ENCODE measurements at regions not wholly inside any gene's neighbourhood (a gene's known extent, or its start where the extent isn't known, plus 50 kb on each side); places are given as distances from the start of the nearest gene placed in this dataset.
"Not testable (repeated sequence)": the region's sequence is repeated elsewhere in the genome, so short reads cannot be mapped to it uniquely, and the experiment has no call there.

DNA sequence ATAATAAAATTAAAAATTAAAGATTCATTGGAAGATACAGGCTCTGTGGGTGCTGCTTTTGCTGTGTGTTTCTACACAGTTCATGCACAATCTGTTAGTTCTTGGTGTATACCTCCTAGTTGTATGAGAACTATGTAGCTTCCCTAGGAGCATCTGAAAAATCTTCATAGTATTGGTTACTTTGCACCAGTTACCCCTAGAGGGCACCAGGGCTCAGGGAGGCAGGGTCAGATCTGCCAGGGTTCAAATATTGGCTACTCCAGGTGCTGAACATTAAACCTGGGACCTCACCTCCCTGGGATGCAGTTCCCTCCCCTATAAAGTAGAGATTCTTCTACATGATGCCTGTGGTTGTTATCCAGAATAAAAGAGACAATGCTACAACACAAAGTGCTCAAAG, 583.0 kb upstream of the CDH11 start:
- DNase-seq: no peak

DNA sequence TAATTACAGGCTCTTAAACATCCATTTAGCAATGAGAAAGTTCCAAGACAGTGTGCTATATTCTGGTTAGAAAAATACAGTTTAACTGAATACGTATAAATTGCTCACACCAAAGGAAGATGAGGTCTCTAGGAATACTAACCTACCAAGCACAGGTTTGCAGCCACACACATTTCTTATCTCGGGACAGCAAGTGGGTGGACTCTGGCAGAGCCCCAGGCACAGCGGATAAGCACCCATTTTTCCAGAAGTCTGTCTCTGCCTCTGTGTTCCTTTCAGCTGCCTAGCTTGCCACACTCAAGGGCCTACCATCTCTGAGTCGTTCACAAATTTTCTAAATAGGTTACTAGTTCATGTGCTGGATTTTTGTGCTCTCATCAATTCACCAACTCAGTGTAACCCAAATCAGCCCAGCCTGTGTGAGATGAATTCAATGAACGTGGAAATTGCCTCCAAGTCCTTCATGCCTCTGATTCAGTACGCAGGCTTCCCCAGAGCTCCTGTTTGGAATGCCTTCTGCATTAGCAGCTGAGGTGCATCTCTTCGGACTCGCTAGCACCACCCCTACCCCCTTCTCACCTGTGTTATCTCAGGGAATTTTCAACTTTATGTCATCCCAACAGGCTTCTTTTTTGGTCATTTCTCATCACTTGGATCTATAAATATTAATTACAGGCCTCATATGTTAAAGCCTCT, 581.0 kb upstream of the CDH11 start:
- no peak for DNase-seq

DNA sequence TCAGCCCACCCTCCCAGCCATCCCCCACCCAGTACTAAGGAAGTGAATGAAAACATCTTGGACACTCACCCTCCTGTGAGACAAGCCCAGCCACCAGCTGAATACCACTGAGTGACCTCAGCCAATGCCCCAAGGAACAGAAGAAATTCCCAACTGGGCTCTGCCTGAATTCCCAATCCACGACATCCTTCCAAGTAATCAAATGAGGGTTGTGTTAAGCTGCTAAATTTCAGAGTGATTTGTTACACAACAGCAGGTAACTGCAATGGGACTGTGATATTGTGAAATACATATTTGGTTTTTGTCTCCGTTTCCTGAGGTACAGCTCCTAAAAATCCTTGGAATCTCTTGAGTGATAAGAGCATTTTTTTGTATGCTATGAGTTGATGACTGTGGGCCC, 578.7 kb upstream of the CDH11 start:
- no peak for DNase-seq

DNA sequence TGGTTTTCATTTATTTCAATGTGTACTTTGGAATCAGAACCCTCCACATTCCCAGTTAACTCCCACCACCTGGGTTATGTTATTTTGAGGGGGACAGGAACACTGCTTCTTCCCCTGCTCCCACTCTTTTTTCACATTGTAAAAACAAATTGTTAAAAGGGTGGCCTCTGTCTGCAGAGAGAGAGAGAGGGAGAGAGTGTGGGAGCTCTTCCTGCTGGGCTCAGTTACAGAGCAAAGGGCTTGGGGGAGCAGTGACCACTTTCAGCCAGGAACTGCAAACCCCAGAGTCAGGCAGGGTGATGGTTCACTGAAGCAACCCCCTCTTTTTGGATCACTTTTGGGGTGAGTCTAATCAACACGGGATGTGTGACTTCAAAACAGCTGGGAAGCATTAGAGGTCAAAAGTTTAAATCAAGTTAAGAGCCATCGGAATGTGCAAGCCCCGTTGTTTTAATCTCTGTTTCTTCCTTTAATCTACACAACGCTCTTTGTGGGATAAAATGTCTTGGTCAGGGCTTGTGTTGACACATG, 577.0 kb upstream of the CDH11 start:
- no peak for DNase-seq

DNA sequence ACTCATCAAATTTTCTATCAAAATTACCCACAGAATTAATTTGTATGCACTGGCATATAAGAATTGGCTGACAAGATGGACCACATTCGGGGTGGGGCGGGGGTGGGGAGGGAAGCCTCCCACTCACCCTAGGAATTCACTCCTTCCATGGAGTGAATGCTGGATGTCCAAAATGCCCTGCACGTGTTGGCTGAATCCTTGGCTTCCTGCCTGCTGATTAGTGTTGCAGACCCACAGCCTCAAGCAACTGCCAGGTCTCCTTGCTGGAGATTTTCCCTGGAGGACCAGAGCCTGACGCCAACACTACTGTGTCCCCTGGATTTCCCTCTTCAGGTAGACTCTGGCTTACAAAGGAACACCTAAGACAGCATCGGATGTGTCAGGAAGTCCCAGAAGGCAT, 575.7 kb upstream of the CDH11 start:
- no peak for DNase-seq

DNA sequence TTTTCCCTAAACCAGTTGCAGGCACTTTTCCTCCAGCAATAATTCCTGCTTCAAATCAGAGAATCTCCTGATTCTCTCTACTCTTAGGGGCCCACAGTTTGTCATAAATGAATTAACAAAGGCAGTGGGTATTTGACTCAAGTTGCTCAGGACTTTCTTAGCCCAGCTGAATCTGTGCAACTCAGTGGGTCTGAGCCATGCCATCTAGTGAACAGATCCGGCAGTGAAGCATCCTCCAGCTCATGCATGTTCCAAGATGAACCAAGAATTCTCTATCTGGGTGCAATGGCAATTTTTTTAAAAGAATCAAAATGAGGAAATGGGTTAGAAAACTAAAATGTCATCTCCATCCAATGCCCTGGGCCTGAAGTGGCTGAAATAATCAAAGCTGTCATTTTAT, 575.2 kb upstream of the CDH11 start:
- DNase-seq: no peak

DNA sequence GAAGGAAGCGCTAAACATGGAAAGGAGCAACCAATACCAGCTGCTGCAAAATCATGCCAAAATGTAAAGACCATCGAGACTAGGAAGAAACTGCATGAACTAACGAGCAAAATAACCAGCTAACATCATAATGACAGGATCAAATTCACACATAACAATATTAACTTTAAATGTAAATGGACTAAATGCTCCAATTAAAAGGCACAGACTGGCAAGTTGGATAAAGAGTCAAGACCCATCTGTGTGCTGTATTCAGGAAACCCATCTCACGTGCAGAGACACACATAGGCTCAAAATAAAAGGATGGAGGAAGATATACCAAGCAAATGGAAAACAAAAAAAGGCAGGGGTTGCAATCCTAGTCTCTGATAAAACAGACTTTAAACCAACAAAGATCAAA, 570.0 kb upstream of the CDH11 start:
- not testable (repeated sequence) for DNase-seq

DNA sequence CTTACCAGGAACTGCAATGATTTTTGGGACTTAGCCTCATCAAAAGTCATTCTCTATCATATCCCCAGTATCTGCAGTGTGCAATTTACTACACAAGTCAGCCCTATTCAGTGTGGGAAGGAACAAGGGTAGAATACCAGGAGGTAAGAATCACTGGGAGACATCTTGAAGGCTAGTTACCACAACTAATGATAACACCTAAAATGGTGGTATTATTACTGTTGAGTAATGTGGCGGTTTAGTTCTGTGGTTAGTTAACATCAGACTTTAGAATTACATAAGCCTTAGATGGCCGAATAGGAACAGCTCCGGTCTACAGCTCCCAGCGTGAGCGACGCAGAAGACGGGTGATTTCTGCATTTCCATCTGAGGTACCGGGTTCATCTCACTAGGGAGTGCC, 567.9 kb upstream of the CDH11 start:
- DNase-seq: no peak

DNA sequence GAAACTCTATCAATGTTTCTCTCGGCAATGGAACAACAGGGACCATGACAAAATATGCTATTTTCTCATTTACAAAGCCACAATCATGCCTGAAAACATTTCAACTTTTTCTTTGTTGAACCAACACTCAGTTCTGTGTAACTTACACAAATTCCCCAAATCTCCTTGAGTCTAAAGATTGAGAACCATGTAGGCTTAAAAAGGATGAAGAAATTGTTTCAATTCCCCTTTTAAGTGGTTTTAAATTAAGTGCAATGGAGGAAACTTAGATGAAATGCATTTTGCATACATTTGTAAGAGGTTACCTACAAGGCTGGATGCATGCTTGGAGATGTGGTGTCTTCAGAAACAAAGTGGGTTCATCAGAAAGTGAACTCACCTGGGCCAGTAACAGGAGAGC, 566.4 kb upstream of the CDH11 start:
- no peak for DNase-seq

DNA sequence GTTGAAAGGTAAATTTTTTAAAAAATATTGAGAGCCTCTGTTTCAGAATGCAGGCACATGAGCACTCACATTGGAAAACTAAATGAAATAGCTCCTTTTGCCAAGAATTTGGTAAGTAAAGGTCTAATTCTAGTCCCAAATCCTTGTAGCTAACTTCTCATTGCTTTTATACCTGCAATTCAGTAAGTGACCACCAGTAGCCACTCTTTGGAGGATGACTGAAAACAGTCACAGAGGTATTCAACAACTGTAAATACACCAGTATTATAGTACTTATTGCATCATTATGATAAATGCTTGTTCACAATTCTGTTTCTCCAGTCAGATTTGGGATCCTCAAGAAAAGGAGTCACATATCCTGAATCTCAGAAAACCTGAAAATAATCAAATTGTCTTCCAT, 562.4 kb upstream of the CDH11 start:
- no peak for DNase-seq

DNA sequence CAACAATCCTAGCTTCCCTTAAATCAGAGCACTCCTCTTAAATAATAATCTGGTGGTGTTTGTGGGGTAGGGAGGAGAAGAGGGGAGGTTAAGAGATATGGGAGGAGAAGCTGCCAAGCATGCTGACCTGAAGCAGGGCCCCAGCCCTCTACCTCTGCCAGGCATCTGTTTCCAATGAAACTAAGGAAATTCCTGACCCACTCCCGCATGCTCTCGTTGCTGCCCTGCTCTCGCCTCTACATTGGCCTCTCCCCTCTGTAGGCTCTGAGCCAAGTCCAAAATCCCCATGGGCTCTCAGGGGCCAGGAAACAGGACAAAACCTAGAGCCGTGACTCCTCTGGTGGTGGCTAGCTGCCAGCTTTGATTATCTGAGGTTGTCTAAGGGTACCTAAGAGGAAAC, 559.5 kb upstream of the CDH11 start:
- DNase-seq: no peak

DNA sequence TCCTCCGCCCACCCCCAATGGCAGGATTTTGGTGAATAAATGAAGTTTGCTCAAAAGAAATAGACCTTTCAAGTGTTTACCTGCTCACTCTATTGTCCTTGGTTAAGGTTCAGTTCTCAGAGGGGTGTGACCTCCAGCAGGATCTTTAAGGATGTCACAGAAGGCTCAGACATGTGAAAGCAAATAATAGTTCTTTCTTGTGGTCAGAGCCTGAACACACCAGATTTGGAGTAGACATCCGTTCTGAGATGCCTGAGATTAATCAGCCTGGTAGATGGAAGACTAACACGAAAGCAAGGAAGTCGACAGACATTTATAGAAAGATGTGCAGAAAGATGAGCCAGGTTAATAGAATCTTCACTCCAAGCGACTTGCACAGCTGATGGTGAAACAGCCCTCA, 557.9 kb upstream of the CDH11 start:
- no peak for DNase-seq

DNA sequence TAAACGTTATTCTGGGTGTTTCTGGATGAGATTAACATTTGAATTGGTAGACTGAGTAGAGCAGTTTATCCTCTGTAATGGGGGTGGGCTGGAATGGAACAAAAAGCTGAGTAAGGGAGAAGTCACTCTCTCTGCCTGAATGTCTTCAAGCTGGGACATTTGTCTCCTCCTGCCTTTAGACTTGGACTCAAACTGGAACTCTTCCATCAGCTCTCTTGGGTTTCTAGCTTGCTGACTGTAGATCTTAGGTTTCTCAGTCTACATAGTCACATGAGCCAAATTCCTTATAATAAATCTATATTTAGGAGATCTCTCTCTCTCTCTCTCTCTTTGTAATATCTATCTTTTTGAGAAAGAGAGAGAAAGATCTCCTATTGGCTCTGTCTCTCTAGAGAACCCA, 553.3 kb upstream of the CDH11 start:
- no peak for DNase-seq

DNA sequence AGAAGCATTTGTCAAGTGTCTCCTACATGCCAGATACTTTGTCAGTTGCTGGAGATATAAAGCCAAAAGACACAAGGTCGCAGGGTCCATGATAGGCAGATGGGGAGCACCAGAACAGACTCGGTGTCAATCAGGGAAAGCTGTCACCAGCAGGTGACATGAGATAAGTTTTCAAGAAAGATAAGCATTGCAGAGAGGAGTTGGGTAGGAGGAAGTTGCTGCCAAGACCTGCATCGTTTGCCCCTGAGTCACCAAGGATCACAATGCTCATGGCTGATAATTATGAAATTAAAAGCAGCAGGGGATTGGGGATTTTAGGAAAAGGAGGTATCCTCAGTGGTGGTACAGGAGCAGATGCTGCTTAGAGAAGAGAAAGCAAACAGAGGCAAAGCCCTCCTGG, 551.1 kb upstream of the CDH11 start:
- DNase-seq: no peak

DNA sequence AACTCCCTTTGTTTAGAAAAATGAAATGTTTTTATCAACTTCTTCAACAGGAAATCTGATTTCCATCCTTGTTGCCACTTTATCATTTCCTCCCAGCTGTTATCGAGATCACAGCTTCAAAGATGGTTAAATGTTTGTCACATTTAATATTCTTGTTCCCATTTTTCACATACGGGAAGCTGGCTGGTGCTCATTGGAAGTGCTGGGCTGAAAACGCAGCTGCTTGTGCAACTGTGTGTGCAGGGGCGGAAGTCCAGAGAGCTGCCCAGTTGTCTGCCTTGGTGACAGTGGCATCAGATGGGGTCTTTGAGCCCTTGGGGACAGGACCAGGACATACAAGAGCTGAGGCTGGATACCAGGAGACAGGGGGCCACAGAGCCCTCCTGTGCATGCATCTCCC, 549.2 kb upstream of the CDH11 start:
- DNase-seq: no peak

DNA sequence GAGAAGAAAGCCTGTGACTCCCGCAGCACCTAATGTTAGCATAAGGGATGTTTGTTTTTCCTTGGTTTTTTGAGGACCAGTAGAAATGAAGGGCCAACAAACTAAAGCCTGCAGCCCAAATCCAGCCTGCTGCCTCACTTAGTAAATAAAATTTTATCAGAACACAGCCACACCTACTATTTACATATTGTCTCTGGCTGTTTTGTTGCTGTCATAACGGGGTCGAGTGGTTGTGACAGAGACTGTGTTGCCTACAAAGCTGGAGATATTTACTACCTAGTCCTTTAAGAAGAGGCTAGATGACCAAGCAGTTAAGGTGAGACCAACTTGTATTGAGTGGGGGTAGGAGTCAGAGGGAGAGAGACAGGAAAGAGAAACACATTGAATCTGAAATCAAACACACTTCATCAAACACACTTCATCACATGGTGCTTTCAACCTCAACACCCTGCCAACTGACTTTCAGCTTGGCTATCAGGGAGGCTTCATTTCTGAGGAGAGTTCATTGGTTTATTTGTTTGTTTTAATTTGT, 546.3 kb upstream of the CDH11 start:
- no peak for DNase-seq

DNA sequence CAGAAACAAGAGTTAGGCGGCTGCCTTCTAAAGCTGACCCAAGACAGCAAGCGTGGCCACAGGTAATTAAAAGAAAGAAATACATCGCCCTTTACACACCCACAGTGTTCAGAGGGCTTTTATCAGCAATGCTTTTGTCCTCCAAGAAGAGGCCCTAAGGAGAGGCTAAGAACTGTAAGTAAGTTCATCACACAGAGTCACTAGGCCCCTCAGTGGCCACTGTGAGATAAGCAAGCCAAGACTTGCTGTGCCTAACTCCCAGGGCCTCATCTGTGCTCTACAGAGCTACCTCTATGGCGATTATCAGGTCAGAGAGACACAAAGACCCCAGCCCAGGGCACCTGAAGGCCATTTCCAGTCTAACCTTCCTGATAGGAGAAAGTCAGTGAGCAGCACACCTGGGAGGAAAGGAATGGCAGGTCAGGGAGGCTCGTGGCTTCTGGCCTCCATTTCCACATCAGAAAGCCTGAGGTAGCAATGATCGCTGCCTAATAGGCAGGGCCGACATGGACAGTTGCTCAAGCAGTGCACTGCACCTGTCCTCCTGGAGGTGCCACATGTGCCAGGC, 545.2 kb upstream of the CDH11 start:
- DNase-seq: no peak

DNA sequence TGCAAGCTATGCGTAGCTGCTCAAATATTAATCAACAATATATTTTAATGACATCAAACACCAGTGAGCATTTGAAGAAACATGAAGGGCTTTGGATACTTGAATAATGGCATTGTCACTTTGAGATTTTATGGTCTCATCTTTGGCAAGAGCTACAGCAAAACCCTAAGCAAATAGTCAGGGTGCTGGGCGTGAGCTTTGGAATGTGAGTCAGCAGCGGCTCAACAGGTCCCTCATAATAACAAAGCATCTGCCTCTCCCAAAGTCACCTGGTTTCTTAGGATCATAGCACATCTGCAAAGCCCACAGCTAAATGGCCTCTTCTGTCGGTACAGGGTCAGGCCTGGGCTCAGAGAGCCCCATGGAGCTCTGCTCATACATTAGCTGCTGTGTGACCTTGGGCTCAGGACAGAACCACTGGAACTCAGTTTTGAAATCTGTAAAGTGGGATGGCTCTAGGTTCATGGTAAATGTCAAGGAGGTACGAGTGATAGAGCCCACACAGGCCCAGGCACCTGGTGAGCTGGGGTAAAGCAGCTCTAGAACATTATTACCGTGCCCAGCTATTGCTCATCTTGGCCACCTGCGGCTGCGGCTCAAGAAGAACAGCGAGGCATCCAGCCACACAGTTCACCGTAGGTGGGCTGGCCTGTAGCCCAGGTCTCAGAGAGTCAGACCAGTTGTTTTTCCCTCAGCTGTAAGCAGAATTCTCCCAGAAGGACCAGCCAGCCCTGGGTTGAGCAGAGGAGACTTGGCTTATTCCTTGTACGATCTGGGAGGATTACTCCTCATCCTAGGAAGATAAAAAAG, 544.5 kb upstream of the CDH11 start:
- no peak for DNase-seq

DNA sequence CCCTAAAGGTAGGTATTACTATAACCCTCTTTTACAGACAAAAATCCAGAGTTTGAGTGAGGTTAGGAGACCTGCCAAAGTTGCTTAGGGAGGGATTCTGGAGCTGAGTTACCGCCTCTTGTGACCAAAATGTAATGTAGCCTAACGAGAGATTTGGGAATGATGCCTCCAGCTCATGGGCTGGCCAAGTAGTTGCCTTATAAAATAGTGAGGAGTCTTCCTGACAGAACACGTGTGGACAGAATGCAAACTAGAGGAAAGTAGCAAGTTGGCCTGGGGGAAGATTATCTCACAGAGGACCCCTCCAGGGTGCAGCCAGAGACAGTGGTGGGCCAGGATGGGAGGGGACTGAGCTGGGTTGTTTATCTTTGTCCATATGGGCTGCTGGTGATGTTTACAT, 543.7 kb upstream of the CDH11 start:
- DNase-seq: no peak

DNA sequence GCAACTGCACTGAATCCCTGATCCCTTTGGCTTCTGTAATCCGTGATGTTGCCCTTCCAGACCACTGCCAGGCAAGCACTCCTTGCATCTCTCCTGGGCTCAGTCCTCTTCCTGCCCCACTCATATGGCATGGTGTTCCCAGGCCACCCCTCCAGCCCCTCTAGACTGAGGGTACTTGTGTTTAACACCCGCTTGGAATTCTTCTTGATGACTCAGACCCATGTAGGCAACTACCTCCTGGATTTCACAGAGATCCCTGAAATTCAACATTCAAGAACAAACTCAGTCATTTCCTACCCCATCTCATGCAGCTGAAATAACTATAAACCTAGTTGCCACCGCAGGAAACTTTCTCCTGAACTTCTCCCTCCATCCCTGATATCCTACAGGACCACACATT, 541.9 kb upstream of the CDH11 start:
- DNase-seq: no peak

DNA sequence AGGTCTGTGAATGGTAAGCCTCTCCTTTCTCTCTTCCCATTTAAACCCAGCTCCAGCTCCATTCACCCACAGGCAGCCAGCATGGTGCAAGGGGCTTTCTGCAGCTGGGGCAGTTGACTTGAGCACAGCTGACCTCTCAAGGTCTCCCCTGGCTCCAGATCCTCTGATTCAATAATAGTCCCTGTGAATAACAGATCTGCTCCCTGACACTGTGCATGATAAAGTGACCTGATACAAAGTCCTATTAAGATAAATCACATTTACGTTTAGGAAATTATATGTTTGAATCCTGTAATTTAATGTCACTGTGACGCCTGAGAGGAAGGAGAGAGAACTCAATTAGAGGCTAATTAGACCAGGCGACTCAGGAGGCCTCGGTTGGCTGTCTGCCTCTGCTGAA, 540.4 kb upstream of the CDH11 start:
- no peak for DNase-seq

DNA sequence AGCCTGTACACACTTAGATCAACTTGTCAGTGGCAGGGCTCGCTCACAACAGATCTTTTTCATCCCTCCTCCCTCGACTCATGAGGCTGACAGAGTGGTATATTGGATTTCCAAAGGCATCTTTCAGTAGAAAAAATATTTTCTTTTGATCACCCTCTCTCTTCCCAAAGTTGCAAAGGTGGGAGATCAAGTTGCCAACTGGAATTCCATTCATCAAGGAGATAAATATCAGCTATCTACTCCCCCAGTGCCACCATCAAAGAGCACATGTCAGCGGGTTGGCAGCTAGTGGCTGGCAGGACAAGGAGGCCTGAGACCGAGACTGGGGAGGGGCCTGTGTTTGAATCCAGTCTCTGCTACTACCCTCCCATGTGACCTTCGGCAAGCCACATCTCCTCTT, 539.7 kb upstream of the CDH11 start:
- DNase-seq: no peak

DNA sequence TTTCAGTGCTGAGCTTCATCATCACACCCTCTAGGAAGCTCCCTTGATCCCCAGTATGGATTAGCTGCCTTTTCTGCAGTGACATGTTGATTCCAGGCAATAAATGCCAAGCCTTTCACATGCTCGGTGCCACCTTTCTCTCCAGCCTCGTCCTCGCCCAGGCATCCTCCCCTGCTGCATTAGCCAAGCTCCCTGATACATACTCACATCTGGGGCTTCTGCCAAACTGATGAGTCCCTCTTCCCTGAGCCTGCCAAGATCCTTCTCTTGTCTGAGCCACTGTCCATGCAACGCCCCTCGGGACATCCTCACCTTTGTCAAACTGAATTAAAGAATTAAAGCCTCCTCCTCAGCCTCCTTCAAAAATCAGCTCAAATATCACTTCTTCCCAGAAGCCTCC, 538.5 kb upstream of the CDH11 start:
- no peak for DNase-seq

DNA sequence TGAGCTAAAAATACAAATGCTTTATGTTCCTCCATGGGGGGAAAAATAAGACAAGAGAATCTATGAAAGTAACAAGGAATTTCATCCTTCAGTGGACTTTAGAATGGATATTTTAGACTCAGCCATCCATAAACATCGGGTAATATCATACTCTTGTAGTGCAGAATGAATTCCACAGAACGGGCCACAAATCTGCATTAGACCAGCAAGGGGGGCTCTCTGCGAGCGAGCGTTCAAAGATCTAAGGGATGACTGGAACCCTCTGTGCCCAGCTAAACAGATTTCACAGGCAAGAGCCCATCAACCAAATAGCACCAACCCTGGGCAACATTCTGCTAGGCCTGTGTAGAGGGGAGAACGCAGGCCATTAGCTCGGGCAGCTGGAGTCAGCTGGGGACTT, 537.9 kb upstream of the CDH11 start:
- no peak for DNase-seq
